Prostate gland (tissue), 2 donors: ENCODE measurements at regions not wholly inside any gene's neighbourhood (a gene's known extent, or its start where the extent isn't known, plus 50 kb on each side); places are given as distances from the start of the nearest gene placed in this dataset.

Experiments used
- CTCF ChIP-seq, 4 experiments: fragments of 200-600 bp in 2 of 4; fragments of 450-650 bp in 2 of 4; sonication (generic) in 2 of 4; IDR thresholded peaks; 1 replicate in 3 of 4; 2 replicates in 1 of 4; pipeline ENCODE4 v1.5.1; 2016 to 2019; ENCODE audit warnings: antibody characterized with exemption in 4 of 4, mild to moderate bottlenecking in 2 of 4, moderate library complexity in 2 of 4
- POLR2A ChIP-seq: fragments of 450-650 bp; IDR thresholded peaks from one replicate; pipeline ENCODE4 v1.6.1; 2016; ENCODE audit warnings: antibody characterized with exemption, mild to moderate bottlenecking

- TF ChIP-seq CTCF (IDR thresholded peaks at IDR 0.05) (no peak), POLR2A (no peak)
These were observed 514.3 kb upstream of the PPP2R3A start for GRCh38 chr3:135451037-135451785.
